NCI-H446 (cell line): ENCODE measurements at regions not wholly inside any gene's neighbourhood (a gene's known extent, or its start where the extent isn't known, plus 50 kb on each side); places are given as distances from the start of the nearest gene placed in this dataset.

ENCODE experiments used
- DNase-seq, 2 experiments: peaks; one replicate each; lab custom pipeline; 2025; lab: John Stamatoyannopoulos, UW

DNA sequence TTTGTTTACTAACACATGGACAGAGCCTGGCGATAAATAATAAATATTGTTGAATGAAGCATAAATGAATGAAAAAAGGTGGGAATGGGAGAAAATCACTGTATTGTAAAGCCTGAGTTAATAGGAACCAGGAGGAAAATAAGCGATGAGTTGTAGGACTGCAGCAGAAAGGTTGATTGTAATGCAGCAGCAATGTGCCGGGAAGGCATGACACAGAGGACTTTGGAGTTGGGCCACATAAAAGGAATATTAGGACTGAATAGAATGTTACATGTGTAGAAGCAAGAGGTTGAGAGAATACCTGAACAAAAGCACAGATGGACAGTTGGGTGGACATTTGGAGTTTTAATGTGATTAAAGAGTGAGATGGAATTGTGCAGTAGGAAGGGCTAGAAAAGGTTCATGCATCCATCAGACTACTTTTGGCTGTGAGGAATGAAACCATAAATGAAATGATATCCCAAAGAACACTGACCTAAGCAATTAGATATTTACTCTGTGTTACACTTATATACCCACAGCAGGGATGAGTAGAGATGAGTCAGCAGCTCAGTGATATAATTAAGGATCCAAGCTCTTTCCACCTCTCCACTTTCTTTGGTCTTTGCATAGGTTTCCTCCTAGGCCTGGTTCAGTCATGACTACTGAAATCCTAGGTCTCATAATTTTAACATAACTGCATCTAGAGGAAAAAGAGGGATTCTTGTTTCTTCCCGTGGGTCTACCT, 55.4 kb downstream of the CCER1 start:
- DNase-seq, result no peak

DNA sequence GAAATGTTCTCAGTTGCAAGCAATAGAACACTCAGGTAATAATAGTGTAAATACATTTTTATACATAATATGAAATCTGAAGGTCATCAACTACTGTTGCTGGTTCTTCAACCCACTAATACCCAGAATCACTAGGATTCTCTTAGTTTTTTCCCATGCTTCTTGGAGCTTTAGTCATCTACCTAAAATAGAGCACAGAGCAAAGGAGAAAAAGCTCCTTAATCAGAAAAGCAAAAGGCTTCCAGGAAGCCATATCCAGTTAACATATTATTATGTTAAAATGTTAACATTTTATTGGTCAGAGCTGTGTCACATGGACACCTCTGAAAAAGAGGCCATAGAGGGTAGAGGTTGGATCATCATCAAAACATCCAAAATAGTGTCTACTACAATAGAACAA, 57.0 kb downstream of the CCER1 start:
- DNase-seq, result no peak

DNA sequence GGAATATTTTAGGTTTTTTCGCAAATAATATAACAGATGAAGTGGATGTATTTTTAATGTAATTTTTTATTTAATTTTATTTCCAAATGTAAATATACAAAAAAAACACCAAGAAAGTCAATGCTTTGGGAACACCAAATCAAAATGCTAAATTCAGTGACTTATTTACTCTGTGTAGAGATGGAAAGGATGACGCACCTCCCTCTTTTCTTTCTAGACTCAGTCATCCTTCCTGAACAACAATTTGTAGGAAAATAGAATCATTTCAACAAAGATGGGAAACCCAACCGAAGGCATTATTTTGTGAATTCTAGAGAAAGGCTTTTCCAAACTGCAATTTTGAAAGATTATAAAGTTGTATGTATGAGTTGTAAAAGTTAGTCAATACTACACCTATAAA, 57.7 kb downstream of the CCER1 start:
- DNase-seq, result no peak

DNA sequence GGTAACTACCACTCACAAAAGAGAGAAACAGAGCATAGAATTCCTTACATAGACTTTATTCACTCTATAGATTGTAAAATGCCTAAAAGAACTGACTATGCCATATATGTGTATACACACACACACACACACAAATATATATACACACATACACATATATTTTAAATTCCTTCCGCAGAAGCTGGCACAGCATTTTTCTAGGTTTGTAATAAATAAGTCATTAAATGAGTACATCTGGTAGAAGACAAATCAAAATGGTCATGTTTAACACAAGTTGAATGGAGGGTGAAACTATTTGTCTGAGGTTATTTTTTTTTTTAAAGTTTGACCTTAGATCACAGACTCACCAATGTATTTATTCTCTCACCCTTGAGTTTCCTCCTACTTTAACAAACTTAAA, 58.2 kb downstream of the CCER1 start:
- DNase-seq, result no peak

DNA sequence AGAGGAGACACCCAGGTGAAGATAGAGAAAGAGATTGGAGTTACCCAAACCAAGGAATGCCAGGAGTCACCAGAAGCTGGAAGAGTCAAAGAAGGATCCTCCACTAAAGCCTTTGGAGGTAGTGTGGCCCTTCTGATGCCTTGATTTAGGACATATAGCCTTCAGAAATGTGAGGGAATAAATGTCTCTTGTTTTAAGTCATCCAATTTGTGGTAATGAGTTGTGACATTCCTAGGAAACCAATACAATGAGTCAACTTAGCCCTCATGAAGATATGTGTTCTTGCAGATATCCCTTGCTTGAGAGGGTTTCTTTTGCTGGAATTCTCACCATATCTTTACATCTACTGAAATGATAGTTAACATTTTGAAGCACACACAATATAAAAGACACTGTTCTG, 58.8 kb downstream of the CCER1 start:
- DNase-seq, result no peak

DNA sequence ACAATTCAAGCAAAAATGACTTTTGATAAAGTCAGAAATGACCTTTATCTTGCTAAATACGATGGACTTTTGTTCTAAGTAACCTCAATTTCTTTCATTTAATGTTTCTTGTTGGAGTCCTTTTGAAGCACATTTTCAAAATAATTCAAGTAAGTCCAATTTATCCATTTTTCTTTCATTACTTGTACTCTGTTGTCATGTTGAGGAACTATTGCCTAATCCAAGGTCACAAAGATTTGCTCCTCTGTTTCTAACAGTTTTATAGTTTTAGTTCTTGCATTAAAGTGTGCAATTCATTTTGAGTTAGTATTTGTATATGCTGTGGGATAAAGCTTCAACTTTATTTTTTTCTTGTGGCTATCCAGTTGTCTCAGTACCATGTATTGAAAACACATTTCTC, 66.7 kb downstream of the CCER1 start:
- DNase-seq, result no peak

DNA sequence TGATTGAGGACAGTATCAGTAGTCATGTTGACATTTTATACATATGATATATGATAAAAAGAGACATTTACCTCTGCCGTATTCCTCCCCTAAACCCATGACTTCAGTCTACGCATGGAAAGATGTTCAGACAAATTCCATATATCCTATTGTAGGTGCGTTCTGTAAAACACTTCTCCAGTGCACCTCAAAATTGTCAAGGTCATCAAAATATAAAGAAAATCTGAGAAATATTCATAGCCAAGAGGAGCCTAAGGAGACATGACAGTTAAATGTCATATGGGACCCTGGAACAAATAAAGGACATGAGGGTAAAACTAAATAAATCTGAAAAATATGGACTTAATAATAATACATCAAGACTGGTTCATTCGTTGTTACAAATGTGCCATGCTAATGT, 71.5 kb downstream of the CCER1 start:
- no peak for DNase-seq

DNA sequence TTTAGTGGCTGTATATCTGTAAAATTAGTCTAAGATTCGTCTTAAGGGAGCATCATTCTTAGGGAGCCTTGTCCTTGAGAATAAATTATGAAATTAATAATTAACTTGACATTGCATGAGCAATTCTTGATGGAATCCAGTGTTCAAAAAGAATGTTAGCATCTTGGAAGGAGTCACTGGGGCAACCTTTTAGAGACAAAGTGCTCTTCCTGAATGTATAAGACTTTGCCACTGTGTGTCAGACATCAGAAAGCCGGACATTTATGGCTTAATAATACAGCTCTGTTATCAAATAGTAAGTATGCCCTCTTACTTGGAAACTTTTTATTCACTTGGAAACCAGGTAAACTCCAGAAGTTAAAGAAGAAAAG, 83.3 kb downstream of the CCER1 start:
- DNase-seq, result no peak

DNA sequence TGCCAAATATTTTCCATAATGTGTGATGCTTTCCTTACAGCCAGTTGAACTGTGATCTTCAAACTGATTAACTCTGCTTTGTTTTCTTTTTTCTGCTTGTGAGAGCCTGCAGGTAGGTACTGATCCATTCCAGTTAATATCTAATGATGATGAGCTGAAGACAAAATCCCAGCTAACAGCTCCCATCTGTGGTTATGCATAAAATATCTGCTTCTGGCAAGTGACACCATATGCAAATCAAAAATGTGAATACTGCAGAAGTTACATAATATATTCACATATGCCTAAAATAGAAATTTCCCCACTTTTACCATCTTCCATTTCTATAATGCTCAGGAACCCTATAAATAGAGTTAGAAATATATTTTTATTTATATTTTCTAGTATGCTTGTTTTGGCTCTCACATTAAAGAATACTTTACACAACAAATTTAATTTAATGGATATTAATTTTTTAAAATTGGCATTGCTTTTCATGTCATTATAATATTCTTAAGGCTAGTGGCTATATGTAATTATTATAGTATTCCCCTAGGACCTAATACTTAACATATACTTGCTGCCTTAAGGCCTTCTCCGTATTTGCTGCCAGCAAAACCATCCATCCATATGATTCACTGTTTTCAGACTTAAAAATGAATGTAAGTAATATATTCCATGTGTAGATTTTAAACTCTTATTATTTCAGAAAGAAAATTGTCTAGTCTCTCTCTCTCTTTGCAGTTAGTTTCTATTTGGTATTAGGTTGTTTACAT, 83.8 kb downstream of the CCER1 start:
- DNase-seq, result no peak

DNA sequence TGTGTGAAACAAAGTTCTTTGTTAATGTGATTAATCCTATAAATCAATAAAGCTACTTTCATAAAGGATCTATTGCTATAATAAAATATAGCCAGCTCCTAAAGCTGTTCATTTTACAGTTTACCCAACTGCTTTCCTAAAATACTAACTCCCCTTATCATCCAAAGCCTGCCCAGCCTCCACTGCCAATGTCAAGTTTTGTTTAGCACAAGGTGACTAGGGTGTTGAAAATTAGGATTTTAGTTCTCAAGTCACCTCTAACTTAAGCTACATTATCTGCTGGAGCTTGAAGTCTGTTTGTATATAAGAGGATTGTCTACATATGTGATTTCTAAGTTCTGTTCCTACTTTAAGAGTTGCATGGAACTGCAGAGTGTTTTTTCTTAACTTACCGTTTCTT, 86.3 kb downstream of the CCER1 start:
- DNase-seq, result no peak

DNA sequence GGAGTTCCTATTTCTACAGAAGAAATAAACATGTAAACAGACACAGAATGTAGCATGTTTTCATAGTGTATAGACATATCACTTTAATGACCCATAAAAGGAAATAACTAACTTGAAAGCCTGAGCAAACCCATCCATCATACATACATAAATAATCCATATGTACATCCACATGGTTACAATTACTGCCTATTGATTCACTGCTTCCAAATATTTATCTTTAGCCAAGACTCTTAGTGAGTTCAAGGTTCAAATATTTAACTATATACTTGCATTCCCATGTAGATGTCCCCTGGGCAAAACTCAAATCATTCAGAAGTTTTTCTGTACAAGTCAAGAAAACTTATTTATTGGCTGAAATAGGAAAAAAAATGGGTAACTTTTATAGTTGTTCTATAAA, 95.4 kb downstream of the CCER1 start:
- DNase-seq, result no peak

DNA sequence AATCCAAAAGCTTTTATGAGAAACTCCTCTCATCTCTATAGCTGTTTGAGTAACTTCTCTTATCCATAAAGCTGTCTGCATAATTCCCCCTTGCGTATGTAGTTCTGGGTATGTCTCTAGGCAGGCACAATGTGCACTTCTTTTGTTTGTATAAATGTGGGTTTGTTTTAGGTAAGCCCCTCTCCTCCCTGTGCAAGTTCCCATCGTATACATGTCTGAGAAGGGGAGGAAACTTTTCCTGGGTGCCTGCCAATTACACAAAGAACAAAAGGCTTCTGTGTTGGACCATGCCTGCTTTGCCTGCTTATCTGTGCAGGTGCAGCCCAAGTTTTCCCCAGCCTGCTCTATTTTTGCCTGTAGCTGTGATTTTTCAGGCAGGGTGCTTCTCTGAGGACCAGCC, 96.7 kb downstream of the CCER1 start:
- DNase-seq, result no peak

DNA sequence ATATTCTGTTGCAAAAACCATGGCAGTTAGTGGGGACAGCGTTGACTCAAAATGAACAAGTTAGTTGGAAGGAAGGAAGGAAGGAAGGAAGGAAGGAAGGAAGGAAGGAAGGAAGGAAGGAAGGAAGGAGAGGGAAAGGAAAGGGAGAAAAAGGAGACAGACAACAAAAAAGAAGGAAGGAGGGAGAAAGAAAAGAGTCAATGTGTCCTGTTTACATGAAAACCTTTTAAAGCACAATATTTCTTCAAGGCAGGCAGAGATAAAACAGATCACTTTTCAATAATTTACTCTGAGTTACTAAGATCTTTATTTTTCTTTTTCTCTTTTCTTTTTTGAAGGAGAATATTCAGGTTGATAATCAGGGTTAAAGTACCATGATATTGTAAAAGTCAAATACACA, 99.4 kb downstream of the CCER1 start:
- no peak for DNase-seq

DNA sequence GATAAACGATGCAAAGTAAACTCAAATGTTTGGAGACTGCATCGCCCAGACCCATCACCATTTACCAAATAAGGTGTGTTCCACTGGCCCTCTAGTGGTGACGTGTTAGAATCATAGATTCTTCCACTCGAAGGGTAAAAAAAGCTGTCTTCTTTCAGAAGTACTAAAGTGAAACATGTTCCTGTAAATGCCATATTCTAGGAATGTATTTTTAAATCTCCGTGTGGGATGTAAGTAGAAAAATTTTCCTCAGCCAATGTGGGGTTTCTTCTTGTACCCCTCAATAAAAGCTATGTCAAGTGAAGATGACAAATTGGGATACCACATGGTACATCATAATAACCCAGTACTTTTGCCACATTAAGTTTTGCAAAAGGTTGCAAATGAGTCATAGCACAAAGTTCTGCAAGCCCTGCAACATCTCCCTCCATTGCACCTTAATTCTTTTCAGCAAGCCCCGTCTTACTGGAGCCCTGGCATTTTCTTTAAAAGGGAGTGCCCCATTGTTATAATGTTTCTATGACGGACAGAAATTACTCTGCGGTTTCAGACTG, 100.8 kb downstream of the CCER1 start:
- peak in 1 of 2 experiments; percentile 46 for DNase-seq

DNA sequence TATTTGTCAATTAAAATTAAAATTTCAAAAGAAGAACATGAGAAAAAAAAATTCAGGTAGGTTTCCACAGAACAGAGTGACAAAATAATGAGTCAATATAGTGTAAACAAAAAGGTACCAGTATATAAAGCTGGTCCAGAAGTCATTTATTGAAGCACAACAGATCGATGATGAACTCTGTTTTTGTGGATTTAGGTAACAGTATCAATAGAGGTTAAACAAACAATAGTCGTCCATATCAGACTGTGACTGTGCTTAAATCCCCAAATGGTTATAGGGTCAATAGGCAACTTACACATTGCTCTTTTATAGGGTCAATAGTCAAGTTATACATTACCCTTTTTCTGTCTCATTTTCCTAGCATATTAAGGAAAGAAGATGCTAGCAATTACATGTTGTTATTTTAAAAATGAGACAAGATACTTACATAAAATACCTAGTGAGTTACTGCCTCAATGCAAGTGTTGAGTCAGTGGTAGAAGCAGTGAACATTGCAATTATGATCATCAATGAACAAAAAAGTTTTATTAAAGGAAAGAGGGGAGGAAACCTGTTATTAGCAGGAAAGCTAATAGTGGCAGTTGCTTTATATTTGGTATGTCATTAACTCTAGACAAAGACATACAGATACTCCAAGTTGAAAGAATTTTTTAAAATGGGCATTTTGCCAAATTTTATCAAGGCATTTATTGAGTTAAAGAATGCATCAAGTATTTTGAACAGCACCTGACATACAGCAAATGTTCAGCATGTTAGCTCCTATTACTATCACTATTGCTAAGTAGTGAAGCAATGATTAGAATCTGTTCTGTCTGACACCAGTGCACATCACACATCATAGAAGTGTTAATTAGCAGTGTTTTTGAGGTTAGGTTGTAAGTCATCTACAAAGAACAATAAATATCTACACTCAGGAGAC, 102.9 kb downstream of the CCER1 start:
- DNase-seq, result no peak

DNA sequence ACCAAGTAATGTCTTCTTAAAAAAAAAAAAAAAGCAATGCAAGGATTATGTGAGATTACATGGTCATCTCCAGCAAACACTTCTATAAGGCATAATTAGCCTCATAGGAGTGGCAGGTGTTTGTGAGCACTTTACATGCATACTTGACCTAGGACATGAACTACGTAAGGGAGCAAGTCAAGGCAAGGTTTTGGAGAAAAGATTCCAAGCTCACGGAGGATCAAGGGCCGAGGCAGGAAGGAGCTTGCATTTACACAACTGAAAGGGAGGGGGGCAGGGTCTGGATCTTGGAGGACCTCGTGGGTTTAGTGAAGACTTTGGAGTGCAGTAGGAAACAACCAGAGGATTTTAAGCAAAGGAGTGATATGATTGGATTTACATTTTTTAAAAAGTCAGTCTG, 112.5 kb downstream of the CCER1 start:
- DNase-seq, result no peak

DNA sequence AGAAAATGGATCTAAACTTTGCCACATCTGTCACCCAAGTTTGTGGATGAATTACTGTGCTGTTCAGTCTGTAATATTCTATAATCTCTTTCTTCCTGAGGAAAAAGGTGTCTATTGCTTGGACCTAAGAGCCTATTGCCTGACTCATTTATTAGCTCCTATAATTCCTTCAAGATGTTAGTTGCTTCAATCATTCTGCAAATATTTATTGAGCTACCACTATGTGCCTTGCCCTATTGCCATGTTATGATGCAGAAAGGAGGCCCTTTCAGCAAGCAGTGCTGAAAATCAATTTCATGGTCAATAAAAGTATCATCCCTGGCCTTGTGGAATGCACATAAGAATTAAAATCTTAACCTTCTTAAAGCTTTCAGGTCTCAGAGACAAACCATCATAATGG, 113.6 kb downstream of the CCER1 start:
- DNase-seq, result no peak

DNA sequence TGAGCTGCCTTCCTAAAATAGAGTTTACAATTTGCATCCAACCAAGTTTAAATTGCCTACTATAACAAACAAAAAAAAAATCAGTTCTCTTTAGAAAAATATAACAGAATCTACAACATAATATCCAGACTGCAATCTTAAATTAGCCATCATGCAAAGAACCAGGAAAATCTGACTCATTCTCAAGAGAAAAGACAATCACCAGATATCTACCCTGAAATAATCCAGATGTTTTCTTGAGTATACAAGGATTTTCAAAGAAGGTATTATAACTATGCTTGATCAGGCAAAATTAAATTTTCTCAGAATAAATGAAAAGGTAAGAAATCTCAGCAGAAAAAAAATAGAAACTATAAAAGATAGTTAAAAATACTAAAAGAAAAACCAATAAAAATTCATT, 115.6 kb downstream of the CCER1 start:
- DNase-seq, result no peak

DNA sequence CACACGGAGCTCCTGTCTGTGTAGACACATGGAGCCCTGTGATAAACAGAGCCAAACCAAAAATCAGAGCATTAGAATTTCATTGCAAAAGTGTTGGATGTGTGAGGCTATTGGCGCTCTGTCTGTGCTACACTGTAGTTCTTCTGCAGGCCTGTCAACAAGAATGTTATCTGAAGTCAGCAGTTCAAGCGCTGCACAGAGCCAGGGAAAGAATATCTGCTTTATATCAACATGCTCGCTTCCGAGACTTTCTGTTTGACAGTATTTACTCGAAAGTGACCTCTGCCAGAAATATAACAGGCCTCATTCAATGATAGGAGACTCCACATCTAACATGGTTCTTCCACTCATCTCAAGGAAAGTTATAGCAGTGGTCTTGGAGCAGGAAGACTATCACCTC, 118.3 kb downstream of the CCER1 start:
- no peak for DNase-seq

DNA sequence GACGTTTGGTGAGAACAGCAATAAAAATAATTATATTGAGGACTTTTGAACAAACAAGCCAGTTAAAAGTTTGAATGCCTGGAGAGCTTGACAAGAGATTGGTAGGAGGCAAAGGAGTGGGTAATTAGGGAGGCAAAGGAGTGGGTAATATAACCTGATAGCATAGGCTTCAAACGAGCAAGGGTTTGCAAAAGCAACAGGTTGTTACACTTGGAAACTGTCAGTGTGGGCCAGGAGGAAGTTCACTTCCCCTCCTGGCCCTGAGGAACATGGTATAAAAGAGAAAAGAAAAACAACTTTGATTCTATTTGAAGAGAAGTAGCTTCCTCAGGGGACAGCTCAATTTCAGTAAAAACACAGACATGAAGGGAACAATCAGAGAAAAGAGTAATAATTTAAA, 121.7 kb downstream of the CCER1 start:
- DNase-seq, result no peak

DNA sequence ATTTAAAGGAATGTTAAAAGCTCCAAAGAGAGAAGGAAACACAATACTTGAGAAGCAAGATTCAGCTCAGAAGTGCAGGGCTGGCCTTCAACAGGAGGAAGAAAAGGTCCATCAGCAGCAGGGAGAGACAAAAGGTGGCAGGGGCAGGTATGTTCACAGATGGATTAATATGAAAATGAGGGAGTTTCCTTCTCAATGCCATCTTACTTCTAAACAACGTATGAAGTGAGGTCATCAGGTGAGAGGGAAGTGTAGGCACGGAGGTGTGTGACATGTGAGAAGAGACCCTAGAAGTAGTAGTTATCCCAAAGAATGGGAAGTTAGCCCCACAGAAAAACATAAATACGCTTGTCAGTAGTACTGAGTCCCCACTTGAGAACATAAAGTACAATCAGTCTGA, 122.5 kb downstream of the CCER1 start:
- DNase-seq, result no peak

DNA sequence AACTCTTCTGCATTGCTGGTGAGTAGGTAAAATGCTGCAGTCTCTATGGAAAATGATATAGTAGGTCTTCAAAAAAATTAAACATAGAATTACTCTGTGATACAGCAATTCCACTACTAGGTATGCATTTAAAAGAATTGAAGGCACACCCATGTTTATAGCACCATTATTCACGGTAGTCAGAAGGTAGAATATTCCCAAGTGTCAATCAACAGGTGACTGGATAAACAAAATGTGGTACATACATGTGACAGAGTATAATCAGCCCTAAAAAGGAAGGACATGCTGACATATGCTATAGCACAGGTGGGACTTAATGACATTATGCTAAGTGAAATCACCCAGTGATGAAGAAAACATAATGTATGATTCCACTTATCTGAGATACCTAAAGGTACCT, 123.3 kb downstream of the CCER1 start:
- DNase-seq, result no peak

DNA sequence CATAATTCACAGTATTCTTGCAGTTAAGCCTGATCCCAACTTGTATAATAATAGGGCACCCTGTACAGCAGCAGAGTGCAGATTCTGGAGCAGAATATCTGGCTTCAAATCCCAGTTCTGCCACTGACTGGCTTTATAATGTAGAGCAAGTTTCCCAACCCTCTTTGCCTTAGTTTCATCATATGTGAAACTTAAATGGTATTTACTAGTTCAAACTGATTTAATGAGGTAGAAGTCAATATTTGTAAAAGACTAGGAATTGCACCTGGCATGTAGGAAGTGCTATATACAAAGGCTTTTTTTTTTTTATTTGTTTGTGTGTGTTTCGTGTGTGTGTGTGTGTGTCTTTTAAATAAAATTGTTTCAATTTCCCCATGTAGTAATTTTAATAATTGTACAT, 125.9 kb downstream of the CCER1 start:
- no peak for DNase-seq
